CD1c-positive myeloid dendritic cell (primary cell): ENCODE measurements at regions not wholly inside any gene's neighbourhood (a gene's known extent, or its start where the extent isn't known, plus 50 kb on each side); places are given as distances from the start of the nearest gene placed in this dataset.
"Not testable (repeated sequence)": the region's sequence is repeated elsewhere in the genome, so short reads cannot be mapped to it uniquely, and the experiment has no call there.

Source experiments
- DNase-seq: peaks from one replicate; pipeline ENCODE4 v3.0.0-alpha.2; 2016; ENCODE audit errors: extremely low spot score

GRCh38 chr6:74283532-74283931 is 587.5 kb downstream of the CD109 start:
- DNase-seq = no peak

- DNase-seq = no peak
These were observed 586.2 kb downstream of the CD109 start for GRCh38 chr6:74282143-74282689.

- DNase-seq = no peak
These were observed 584.2 kb downstream of the CD109 start for GRCh38 chr6:74280130-74280692.

GRCh38 chr6:74277777-74278186 is 581.8 kb downstream of the CD109 start:
- DNase-seq = no peak

- no peak for DNase-seq
These were observed 577.5 kb downstream of the CD109 start for GRCh38 chr6:74273541-74273940.

- DNase-seq = no peak
These were observed 573.5 kb downstream of the CD109 start for GRCh38 chr6:74269600-74269858.

GRCh38 chr6:74268815-74269599 is 573.0 kb downstream of the CD109 start:
- DNase-seq = no peak

GRCh38 chr6:74259981-74260380 is 564.0 kb downstream of the CD109 start:
- DNase-seq = no peak

GRCh38 chr6:74256781-74257180 is 560.8 kb downstream of the CD109 start:
- no peak for DNase-seq

GRCh38 chr6:74256381-74256780 is 560.4 kb downstream of the CD109 start:
- no peak for DNase-seq

- DNase-seq = not testable (repeated sequence)
These were observed 559.0 kb downstream of the CD109 start for GRCh38 chr6:74255007-74255406.

GRCh38 chr6:74254147-74254546 is 558.1 kb downstream of the CD109 start:
- DNase-seq = not testable (repeated sequence)

GRCh38 chr6:74253261-74253660 is 557.3 kb downstream of the CD109 start:
- no peak for DNase-seq

- DNase-seq = no peak
These were observed 554.3 kb downstream of the CD109 start for GRCh38 chr6:74250161-74250818.

GRCh38 chr6:74249658-74250057 is 553.7 kb downstream of the CD109 start:
- no peak for DNase-seq

GRCh38 chr6:74248966-74249365 is 553.0 kb downstream of the CD109 start:
- no peak for DNase-seq

- DNase-seq = no peak
These were observed 526.8 kb downstream of the CD109 start for GRCh38 chr6:74222768-74223333.

- DNase-seq = no peak
These were observed 518.0 kb downstream of the CD109 start for GRCh38 chr6:74213995-74214394.

GRCh38 chr6:74208239-74208638 is 512.2 kb downstream of the CD109 start:
- no peak for DNase-seq

GRCh38 chr6:74199215-74199915 is 503.4 kb downstream of the CD109 start:
- no peak for DNase-seq

- DNase-seq = no peak
These were observed 501.3 kb downstream of the CD109 start for GRCh38 chr6:74197310-74197709.

- DNase-seq = no peak
These were observed 491.8 kb downstream of the CD109 start for GRCh38 chr6:74187811-74188210.
